ENCODE measurements at regions not wholly inside any gene's neighbourhood (a gene's known extent, or its start where the extent isn't known, plus 50 kb on each side); places are given as distances from the start of the nearest gene placed in this dataset.

- TF ChIP-seq CTCF (IDR thresholded peaks at IDR 0.05) (no peak), EZH2 (IDR thresholded peaks at IDR 0.05; ENCODE audit: borderline replicate concordance, insufficient read depth, low read depth, low read length, poor library complexity, severe bottlenecking) (no peak)
These were observed 405.9 kb downstream of the AACS start for GRCh38 chr12:125470838-125471783.

Data from B cell (primary cell).